Spleen (tissue), 7 donors: ENCODE measurements at regions not wholly inside any gene's neighbourhood (a gene's known extent, or its start where the extent isn't known, plus 50 kb on each side); places are given as distances from the start of the nearest gene placed in this dataset.

Experiments used
- POLR2A ChIP-seq, 3 donors: fragments of 450-650 bp; IDR thresholded peaks; one replicate each; pipeline ENCODE4 v1.5.1; 2017; ENCODE audit warnings: antibody characterized with exemption in 3 of 3, mild to moderate bottlenecking in 1 of 3
- POLR2AphosphoS5 ChIP-seq, 3 donors: sonication (generic); formaldehyde crosslinking; IDR thresholded peaks; one replicate each; pipeline ENCODE4 v1.5.1; 2017; ENCODE audit warnings: antibody characterized with exemption in 3 of 3
- TF ChIP-seq, protein P1 (sequence below), 11 experiments: fragments of 200-600 bp in 7 of 11; fragments of 450-650 bp in 4 of 11; sonication (generic) in 4 of 11; IDR thresholded peaks in 8 of 11; conservative IDR thresholded peaks in 3 of 11; 1 replicate in 7 of 11; 2 replicates in 4 of 11; pipeline versions ENCODE4 v1.4.0 to v1.8.0; 2016 to 2021; ENCODE audit warnings: antibody characterized with exemption in 11 of 11, inconsistent platforms in 4 of 11, mild to moderate bottlenecking in 1 of 11
- donor health status: DM: no; HTN: no; CAD: no; lungs with moderate emphysema.
- donor health status: DM: no; HTN: no; CAD: no.
- donor health status: DM: no; HTN: no; CAD: no.

DNA sequence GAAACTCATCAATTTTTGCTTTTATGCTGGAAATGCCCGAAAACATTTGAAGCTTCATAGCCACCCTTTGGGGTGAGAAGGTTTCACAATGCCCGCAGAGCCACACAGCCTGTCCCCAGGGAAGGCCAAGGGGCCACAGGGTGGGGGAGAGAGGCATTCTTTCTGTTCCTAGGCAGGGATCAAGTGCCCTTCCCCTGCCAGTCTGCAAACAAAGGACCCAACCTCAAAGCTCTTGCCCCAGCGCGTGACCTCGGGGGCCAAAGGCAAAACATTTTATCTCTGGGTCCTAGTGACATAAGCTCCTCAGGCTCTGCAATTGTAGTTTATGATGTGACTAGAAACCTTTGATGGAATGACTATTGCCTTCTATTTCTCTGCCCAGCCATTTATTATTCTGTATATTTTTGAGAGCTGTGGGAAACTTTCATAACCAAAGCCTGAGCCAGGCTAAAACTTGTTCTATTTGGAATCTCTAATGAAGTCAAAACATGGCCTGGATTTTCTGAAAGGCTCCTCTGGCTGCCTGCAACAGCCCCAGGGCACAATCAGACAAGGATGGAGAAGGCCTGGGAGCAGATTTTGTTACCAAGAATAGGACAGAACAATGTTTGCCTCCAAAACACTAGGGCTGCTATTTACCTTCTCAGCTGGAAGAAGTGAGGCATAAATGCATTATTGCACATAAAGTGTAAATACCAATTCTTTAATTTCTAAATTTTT is 137.2 kb upstream of the KCTD1 start:
- TF ChIP-seq, protein P1, sequence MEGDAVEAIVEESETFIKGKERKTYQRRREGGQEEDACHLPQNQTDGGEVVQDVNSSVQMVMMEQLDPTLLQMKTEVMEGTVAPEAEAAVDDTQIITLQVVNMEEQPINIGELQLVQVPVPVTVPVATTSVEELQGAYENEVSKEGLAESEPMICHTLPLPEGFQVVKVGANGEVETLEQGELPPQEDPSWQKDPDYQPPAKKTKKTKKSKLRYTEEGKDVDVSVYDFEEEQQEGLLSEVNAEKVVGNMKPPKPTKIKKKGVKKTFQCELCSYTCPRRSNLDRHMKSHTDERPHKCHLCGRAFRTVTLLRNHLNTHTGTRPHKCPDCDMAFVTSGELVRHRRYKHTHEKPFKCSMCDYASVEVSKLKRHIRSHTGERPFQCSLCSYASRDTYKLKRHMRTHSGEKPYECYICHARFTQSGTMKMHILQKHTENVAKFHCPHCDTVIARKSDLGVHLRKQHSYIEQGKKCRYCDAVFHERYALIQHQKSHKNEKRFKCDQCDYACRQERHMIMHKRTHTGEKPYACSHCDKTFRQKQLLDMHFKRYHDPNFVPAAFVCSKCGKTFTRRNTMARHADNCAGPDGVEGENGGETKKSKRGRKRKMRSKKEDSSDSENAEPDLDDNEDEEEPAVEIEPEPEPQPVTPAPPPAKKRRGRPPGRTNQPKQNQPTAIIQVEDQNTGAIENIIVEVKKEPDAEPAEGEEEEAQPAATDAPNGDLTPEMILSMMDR (IDR thresholded peaks at IDR 0.05 in 8 of 11, conservative IDR thresholded peaks at IDR 0.05 in 3 of 11): no peak
- TF ChIP-seq POLR2A (IDR thresholded peaks at IDR 0.05) (no peak), POLR2AphosphoS5 (IDR thresholded peaks at IDR 0.05) (no peak)
